OCI-LY7 (cell line): ENCODE measurements at regions not wholly inside any gene's neighbourhood (a gene's known extent, or its start where the extent isn't known, plus 50 kb on each side); places are given as distances from the start of the nearest gene placed in this dataset.

Source experiments
- BruUV-seq: library from RNA; stranded (reverse); fragments of 400-500 nt; replicated peaks from 2 replicates; lab custom pipeline; 2021; lab: Mats Ljungman, UMichigan
- CTCF ChIA-PET: fragments of 300-600 bp; sonication (Branson Sonifier 250); formaldehyde crosslinking; loops from one replicate; lab custom pipeline; 2022; ENCODE audit warnings: antibody characterized with exemption; ENCODE audit not compliant: unreplicated experiment; lab: Charles Lee
- POLR2A ChIA-PET: fragments of 300-600 bp; sonication (Branson Sonifier 250); formaldehyde crosslinking; loops from one replicate; lab custom pipeline; 2022; ENCODE audit warnings: antibody characterized with exemption; lab: Charles Lee
- DNase-seq: peaks from one replicate; pipeline ENCODE4 v3.0.0-alpha.2; 2015; ENCODE audit warnings: low spot score
- H2AFZ ChIP-seq: fragments of 200-600 bp; sonication (generic), shearing (Covaris generic); 2 replicates; pipeline ENCODE4 v1.6.1; 2014; ENCODE audit warnings: mild to moderate bottlenecking, antibody characterized with exemption, low read length, moderate library complexity
- H3K27ac ChIP-seq: fragments of 200-600 bp; sonication (generic); 2 replicates; pipeline ENCODE4 v1.5.1; 2014; ENCODE audit warnings: mixed run types, low read depth, mild to moderate bottlenecking, moderate library complexity, low read length, inconsistent platforms; ENCODE audit not compliant: poor library complexity, severe bottlenecking
- H3K36me3 ChIP-seq: fragments of 200-600 bp; sonication (generic); 2 replicates; pipeline ENCODE4 v1.6.1; 2014; ENCODE audit warnings: mild to moderate bottlenecking, antibody characterized with exemption, low read length, moderate library complexity, mixed read lengths; ENCODE audit not compliant: insufficient read depth
- H3K4me1 ChIP-seq: fragments of 200-600 bp; sonication (generic); 2 replicates; pipeline ENCODE4 v1.5.1; 2014; ENCODE audit warnings: mild to moderate bottlenecking, low read length; ENCODE audit not compliant: insufficient read depth, poor library complexity, severe bottlenecking
- H3K4me2 ChIP-seq: fragments of 200-600 bp; sonication (generic); 2 replicates; pipeline ENCODE4 v1.6.1; 2014; ENCODE audit warnings: mild to moderate bottlenecking, low read length
- H3K4me3 ChIP-seq: fragments of 200-600 bp; sonication (generic); 2 replicates; pipeline ENCODE4 v1.5.1; 2014; ENCODE audit warnings: mild to moderate bottlenecking, low read depth, low read length; ENCODE audit not compliant: poor library complexity, severe bottlenecking
- H3K79me2 ChIP-seq: fragments of 200-600 bp; sonication (generic); 2 replicates; pipeline ENCODE4 v1.6.1; 2016; ENCODE audit warnings: low read depth, mild to moderate bottlenecking, low read length, moderate library complexity, mixed read lengths; ENCODE audit not compliant: insufficient read depth
- H3K9me2 ChIP-seq: fragments of 200-600 bp; sonication (generic); 2 replicates; pipeline ENCODE4 v1.6.1; 2016; ENCODE audit warnings: mild to moderate bottlenecking, low read length, mixed read lengths; ENCODE audit not compliant: insufficient read depth
- H3K9me3 ChIP-seq: fragments of 200-600 bp; sonication (generic); 2 replicates; pipeline ENCODE4 v1.6.1; 2014; ENCODE audit warnings: mild to moderate bottlenecking, mixed run types, low read length, mixed read lengths
- H4K20me1 ChIP-seq: fragments of 200-600 bp; sonication (generic); 2 replicates; pipeline ENCODE4 v1.6.1; 2014; ENCODE audit warnings: mild to moderate bottlenecking, antibody characterized with exemption, low read length, moderate library complexity, mixed read lengths; ENCODE audit not compliant: insufficient read depth
- CTCF ChIP-seq: fragments of 200-600 bp; sonication (generic); conservative IDR thresholded peaks from 2 replicates; pipeline ENCODE4 v1.5.1; 2014; ENCODE audit warnings: mild to moderate bottlenecking, antibody characterized with exemption, low read length, moderate library complexity, mixed read lengths
- EZH2phosphoT487 ChIP-seq: fragments of 200-600 bp; sonication (generic); IDR thresholded peaks from 2 replicates; pipeline ENCODE4 v1.6.1; 2018; ENCODE audit warnings: low read depth, borderline replicate concordance, mild to moderate bottlenecking, mixed run types, antibody characterized with exemption, low read length, moderate library complexity, mixed read lengths
- intact Hi-C: fragments of 100-400 bp; cut with micrococcal nuclease; formaldehyde crosslinking; loops from one replicate; pipeline ENCODE4 v1.10.0; 2022; ENCODE audit not compliant: unreplicated experiment

GRCh38 chr6:11480541-11480940 lies 57.0 kb upstream of the TMEM170B start:
- intact Hi-C loops, result no loop called here
- CTCF ChIA-PET, result no interaction called here
- TF ChIP-seq CTCF (no peak), EZH2phosphoT487 (no peak)
- POLR2A ChIA-PET, result interaction anchor here (0.9 kb wide), 1 partner anchor 15 kb away, joined by 3 read pairs; no protein-coding TSS in a partner anchor
- Histone ChIP-seq H3K4me1 (no peaks in the 10 kb centered on the region), H3K4me3 (no peak overlapping the region), H3K79me2 (no peaks in the 10 kb centered on the region), H3K36me3 (no peaks in the 10 kb centered on the region), H4K20me1 (no peaks in the 10 kb centered on the region), H3K9me2 (no peaks in the 10 kb centered on the region), H3K27ac (no peak overlapping the region), H3K9me3 (no peaks in the 10 kb centered on the region), H2AFZ (no peak overlapping the region), H3K4me2 (no peak overlapping the region)
- no TSS peak for BruUV-seq
- DNase-seq, result no peak

- Histone ChIP-seq H3K4me3 (no peak overlapping the region), H3K9me2 (no peaks in the 10 kb centered on the region), H3K4me2 (no peak overlapping the region), H3K9me3 (no peaks in the 10 kb centered on the region), H2AFZ (no peak overlapping the region), H3K27ac (no peak overlapping the region), H4K20me1 (no peaks in the 10 kb centered on the region), H3K79me2 (no peaks in the 10 kb centered on the region), H3K4me1 (no peaks in the 10 kb centered on the region), H3K36me3 (no peaks in the 10 kb centered on the region)
- intact Hi-C loops, result no loop called here
- BruUV-seq, result no TSS peak
- no peak for DNase-seq
- TF ChIP-seq EZH2phosphoT487, result no peak
- no peak for TF ChIP-seq CTCF
- ChIA-PET CTCF (interaction anchor here (1.2 kb wide), 1 partner anchor 19 kb away, joined by 4 read pairs; no protein-coding TSS in a partner anchor), POLR2A (interaction anchor here (0.9 to 1.0 kb wide), 3 partner anchors 9 to 344 kb away, joined by 3 to 4 read pairs (median 3); no protein-coding TSS in a partner anchor)
These were observed 58.3 kb upstream of the TMEM170B start for GRCh38 chr6:11479296-11479695.

GRCh38 chr6:11478586-11478985 lies 59.0 kb upstream of the TMEM170B start:
- Histone ChIP-seq H2AFZ (no peak overlapping the region), H3K9me3 (no peaks in the 10 kb centered on the region), H3K4me1 (no peaks in the 10 kb centered on the region), H3K4me3 (no peak overlapping the region), H4K20me1 (no peaks in the 10 kb centered on the region), H3K36me3 (no peaks in the 10 kb centered on the region), H3K79me2 (no peaks in the 10 kb centered on the region), H3K27ac (no peak overlapping the region), H3K9me2 (no peaks in the 10 kb centered on the region), H3K4me2 (no peak overlapping the region)
- no peak for TF ChIP-seq EZH2phosphoT487
- no peak for TF ChIP-seq CTCF
- POLR2A ChIA-PET, result interaction anchor here (0.9 kb wide), 1 partner anchor 8 kb away, joined by 3 read pairs; no protein-coding TSS in a partner anchor
- BruUV-seq, result no TSS peak
- DNase-seq, result no peak
- CTCF ChIA-PET, result no interaction called here
- intact Hi-C loops, result no loop called here
